GM12878 (cell line): ENCODE measurements at regions not wholly inside any gene's neighbourhood (a gene's known extent, or its start where the extent isn't known, plus 50 kb on each side); places are given as distances from the start of the nearest gene placed in this dataset.

Source experiments
- ATAC-seq: fragments of 200-7000 bp; cut with Tn5 transposase; 3 replicates; pipeline ENCODE4 v1.9.1; 2020; ENCODE audit warnings: mild to moderate bottlenecking, moderate library complexity
- BruUV-seq: library from RNA; stranded (reverse); fragments of 400-500 nt; replicated peaks from 2 replicates; lab custom pipeline; 2021; lab: Mats Ljungman, UMichigan
- CTCF ChIA-PET: fragments of 300-600 bp; sonication (Branson Sonifier 250); formaldehyde crosslinking; extraction: SDS; loops from one replicate; lab custom pipeline; 2021; ENCODE audit warnings: inconsistent platforms; lab: Yijun Ruan, JAX
- POLR2A ChIA-PET: fragments of 350-600 bp; formaldehyde crosslinking; extraction: SDS; loops from one replicate; lab custom pipeline; 2021; ENCODE audit warnings: inconsistent platforms; lab: Charles Lee
- RAD21 ChIA-PET: fragments of 300-600 bp; sonication (Branson Sonifier 250); formaldehyde crosslinking; loops from one replicate; lab custom pipeline; 2023; ENCODE audit warnings: antibody characterized with exemption; ENCODE audit not compliant: unreplicated experiment; lab: Charles Lee
- SMC1A ChIA-PET: fragments of 300-600 bp; sonication (Branson Sonifier 250); formaldehyde crosslinking; loops from one replicate; lab custom pipeline; 2023; ENCODE audit not compliant: unreplicated experiment, uncharacterized antibody; lab: Charles Lee
- DNase-seq: peaks from one replicate; pipeline ENCODE4 v3.0.0-alpha.2; 2011; ENCODE audit warnings: low read depth, low spot score
- FAIRE-seq: peaks from 3 replicates; lab custom pipeline; 2011; peaks lifted over from hg19 to GRCh38; lab: Jason Lieb, UNC
- H2AFZ ChIP-seq: 2 replicates; pipeline ENCODE4 v1.6.0; 2011; ENCODE audit warnings: low read depth, low read length, control low read depth; ENCODE audit not compliant: control insufficient read depth
- H3K27ac ChIP-seq: 2 replicates; pipeline ENCODE4 v1.5.1; 2011; ENCODE audit warnings: control low read depth; ENCODE audit not compliant: control insufficient read depth, insufficient read depth
- H3K27me3 ChIP-seq, 2 experiments: replicated peaks in 1 of 2; 2 replicates each; pipeline versions ENCODE4 v1.6.0 to v1.6.1; 2011; ENCODE audit warnings: low read length in 1 of 2; ENCODE audit not compliant: control insufficient read depth in 2 of 2, insufficient read depth in 2 of 2
- H3K36me3 ChIP-seq, 2 experiments: 2 replicates each; pipeline ENCODE4 v1.5.1; 2011; ENCODE audit warnings: low read length in 1 of 2; ENCODE audit not compliant: control insufficient read depth in 2 of 2, insufficient read depth in 2 of 2
- H3K4me1 ChIP-seq: 2 replicates; pipeline ENCODE4 v1.6.1; 2011; ENCODE audit warnings: mild to moderate bottlenecking, low read length, moderate library complexity, mixed read lengths; ENCODE audit not compliant: control insufficient read depth, insufficient read depth
- H3K4me2 ChIP-seq: 2 replicates; pipeline ENCODE4 v1.6.0; 2011; ENCODE audit warnings: control low read depth; ENCODE audit not compliant: control insufficient read depth, insufficient read depth
- H3K4me3 ChIP-seq: fragments of 200-600 bp; sonication (generic); 2 replicates; pipeline ENCODE4 v1.5.1; 2016
- H3K79me2 ChIP-seq: 2 replicates; pipeline ENCODE4 v1.6.0; 2011; ENCODE audit warnings: low read length; ENCODE audit not compliant: control insufficient read depth, insufficient read depth
- H3K9ac ChIP-seq: 2 replicates; pipeline ENCODE4 v1.8.0; 2011; ENCODE audit warnings: low read length, control low read depth, mixed read lengths; ENCODE audit not compliant: control insufficient read depth, insufficient read depth
- H3K9me3 ChIP-seq: replicated peaks from 3 replicates; pipeline ENCODE4 v1.5.1; 2011; ENCODE audit warnings: mild to moderate bottlenecking, low read length; ENCODE audit not compliant: control insufficient read depth, insufficient read depth
- H4K20me1 ChIP-seq: 2 replicates; pipeline ENCODE4 v1.6.0; 2011; ENCODE audit not compliant: control insufficient read depth, insufficient read depth
- BHLHE40 ChIP-seq, 2 experiments: fragments of 450-650 bp in 1 of 2; IDR thresholded peaks; 2 replicates each; pipeline ENCODE4 v1.6.1; 2011 to 2017; ENCODE audit warnings: low read depth in 2 of 2, borderline replicate concordance in 1 of 2, improper control_type of control experiment in 1 of 2, low read length in 1 of 2, mild to moderate bottlenecking in 1 of 2
- BRCA1 ChIP-seq: IDR thresholded peaks from 2 replicates; pipeline ENCODE4 v1.6.1; 2011; ENCODE audit warnings: low read depth, low read length, improper control_type of control experiment
- FOS ChIP-seq: IDR thresholded peaks from 3 replicates; pipeline ENCODE4 v1.6.1; 2011; ENCODE audit warnings: borderline replicate concordance; ENCODE audit not compliant: insufficient read length; ENCODE audit errors: extremely low read depth
- HCFC1 ChIP-seq: fragments of 150-350 bp; IDR thresholded peaks from 2 replicates; pipeline ENCODE4 v1.6.1; 2014; ENCODE audit warnings: low read length
- MAX ChIP-seq: IDR thresholded peaks from 2 replicates; pipeline ENCODE4 v1.6.1; 2012; ENCODE audit warnings: low read depth, low read length, improper control_type of control experiment
- PAX5 ChIP-seq: IDR thresholded peaks from 2 replicates; pipeline ENCODE4 v1.6.1; 2011; ENCODE audit warnings: low read depth, low read length, borderline replicate concordance
- RB1 ChIP-seq: fragments of 450-650 bp; formaldehyde crosslinking; IDR thresholded peaks from 2 replicates; pipeline ENCODE4 v1.6.1; 2017; ENCODE audit warnings: mild to moderate bottlenecking, borderline replicate concordance
- RCOR1 ChIP-seq: conservative IDR thresholded peaks from 2 replicates; pipeline ENCODE4 v1.6.1; 2012; ENCODE audit warnings: low read depth, low read length, improper control_type of control experiment
- RELB ChIP-seq: fragments of 450-650 bp; IDR thresholded peaks from 2 replicates; pipeline ENCODE4 v1.6.1; 2017; ENCODE audit warnings: low read depth, mild to moderate bottlenecking, moderate library complexity
- SRF ChIP-seq, 2 experiments: IDR thresholded peaks; 2 replicates each; pipeline ENCODE4 v1.6.1; 2011; ENCODE audit warnings: low read depth in 2 of 2, low read length in 2 of 2, mild to moderate bottlenecking in 1 of 2, moderate library complexity in 1 of 2
- TBL1XR1 ChIP-seq: IDR thresholded peaks from 2 replicates; pipeline ENCODE4 v1.6.1; 2012; ENCODE audit warnings: low read depth, low read length, improper control_type of control experiment
- ZNF622 ChIP-seq: fragments of 450-650 bp; IDR thresholded peaks from 2 replicates; pipeline ENCODE4 v1.6.1; 2017; ENCODE audit warnings: mild to moderate bottlenecking, inconsistent platforms
- WGBS: methylation state at CpG from one replicate; pipeline ENCODE4 v1.1.6; 2016; ENCODE audit warnings: low lambda C conversion rate; ENCODE audit not compliant: insufficient replicate concordance, insufficient coverage; ENCODE audit errors: missing lambda C conversion rate; 5-methylcytosine and 5-hydroxymethylcytosine counted together
- in situ Hi-C: fragments of 300-500 bp; cut with MboI; formaldehyde crosslinking; loops from 9 replicates; pipeline ENCODE4 v1.14.3; 2018; ENCODE audit warnings: mixed read lengths
- intact Hi-C: fragments of 100-400 bp; cut with micrococcal nuclease; formaldehyde crosslinking; loops from one replicate; pipeline ENCODE4 v1.14.2; 2022; ENCODE audit not compliant: unreplicated experiment
- TF ChIP-seq, protein P1 (sequence below): IDR thresholded peaks from 2 replicates; pipeline ENCODE4 v1.6.1; 2012; ENCODE audit warnings: low read depth, low read length, improper control_type of control experiment
- TF ChIP-seq, protein P2 (sequence below): fragments of 450-650 bp; IDR thresholded peaks from 2 replicates; pipeline ENCODE4 v1.6.1; 2017; ENCODE audit warnings: borderline replicate concordance
- TF ChIP-seq, protein P3 (sequence below): IDR thresholded peaks from 2 replicates; pipeline ENCODE4 v1.6.1; 2012; ENCODE audit warnings: low read depth, low read length, improper control_type of control experiment
- TF ChIP-seq, protein P4 (sequence below): fragments of 450-650 bp; conservative IDR thresholded peaks from 2 replicates; pipeline ENCODE4 v1.6.1; 2017; ENCODE audit warnings: mild to moderate bottlenecking, moderate library complexity

DNA sequence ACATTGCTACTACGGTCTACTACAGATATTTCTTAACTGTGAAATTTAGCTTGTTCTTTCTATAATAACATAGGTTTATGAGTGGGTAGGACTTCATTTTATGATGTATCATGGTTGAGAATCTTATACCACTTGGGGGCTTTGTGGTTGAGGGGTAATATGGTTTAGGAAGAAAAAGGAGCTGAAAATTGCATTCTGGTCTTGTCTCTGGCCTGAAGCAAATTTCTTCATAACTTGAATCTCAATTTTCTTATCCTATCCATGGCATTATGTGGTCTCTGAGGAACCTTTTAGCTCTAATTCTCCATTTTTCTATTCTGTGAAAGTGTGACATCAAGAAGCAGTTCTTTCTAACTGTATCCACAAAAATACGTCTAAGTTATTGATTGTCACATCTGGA is 341.0 kb downstream of the SOX2 start:
- Histone ChIP-seq H3K4me3 (no peak overlapping the region), H3K27me3 (no peaks in the 10 kb centered on the region), H3K9me3 (no peaks in the 10 kb centered on the region), H3K36me3 (no peaks in the 10 kb centered on the region), H4K20me1 (no peaks in the 10 kb centered on the region), H3K9ac (no peak overlapping the region), H3K27ac (no peak overlapping the region)
- in situ Hi-C loops, result no loop called here
- WGBS, result 93% methylated on average over 2 of the region's 2 CpGs
- intact Hi-C loops, result no loop called here
- no peak for ATAC-seq
- no TSS peak for BruUV-seq
- CTCF ChIA-PET, result no interaction called here
- no peak for TF ChIP-seq BHLHE40 (IDR thresholded peaks at IDR 0.05; ENCODE audit: borderline replicate concordance in 1 of 2, low read depth in 2 of 2, low read length in 1 of 2)
- TF ChIP-seq BRCA1, result no peak
- TF ChIP-seq, protein P1, sequence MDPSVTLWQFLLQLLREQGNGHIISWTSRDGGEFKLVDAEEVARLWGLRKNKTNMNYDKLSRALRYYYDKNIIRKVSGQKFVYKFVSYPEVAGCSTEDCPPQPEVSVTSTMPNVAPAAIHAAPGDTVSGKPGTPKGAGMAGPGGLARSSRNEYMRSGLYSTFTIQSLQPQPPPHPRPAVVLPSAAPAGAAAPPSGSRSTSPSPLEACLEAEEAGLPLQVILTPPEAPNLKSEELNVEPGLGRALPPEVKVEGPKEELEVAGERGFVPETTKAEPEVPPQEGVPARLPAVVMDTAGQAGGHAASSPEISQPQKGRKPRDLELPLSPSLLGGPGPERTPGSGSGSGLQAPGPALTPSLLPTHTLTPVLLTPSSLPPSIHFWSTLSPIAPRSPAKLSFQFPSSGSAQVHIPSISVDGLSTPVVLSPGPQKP, result no peak
- no peak for TF ChIP-seq RELB
- TF ChIP-seq SRF (IDR thresholded peaks at IDR 0.05; ENCODE audit: low read depth in 2 of 2, low read length in 2 of 2), result no peak
- TF ChIP-seq, protein P2, sequence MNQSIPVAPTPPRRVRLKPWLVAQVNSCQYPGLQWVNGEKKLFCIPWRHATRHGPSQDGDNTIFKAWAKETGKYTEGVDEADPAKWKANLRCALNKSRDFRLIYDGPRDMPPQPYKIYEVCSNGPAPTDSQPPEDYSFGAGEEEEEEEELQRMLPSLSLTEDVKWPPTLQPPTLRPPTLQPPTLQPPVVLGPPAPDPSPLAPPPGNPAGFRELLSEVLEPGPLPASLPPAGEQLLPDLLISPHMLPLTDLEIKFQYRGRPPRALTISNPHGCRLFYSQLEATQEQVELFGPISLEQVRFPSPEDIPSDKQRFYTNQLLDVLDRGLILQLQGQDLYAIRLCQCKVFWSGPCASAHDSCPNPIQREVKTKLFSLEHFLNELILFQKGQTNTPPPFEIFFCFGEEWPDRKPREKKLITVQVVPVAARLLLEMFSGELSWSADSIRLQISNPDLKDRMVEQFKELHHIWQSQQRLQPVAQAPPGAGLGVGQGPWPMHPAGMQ, result no peak
- no peak for TF ChIP-seq PAX5
- TF ChIP-seq, protein P3, sequence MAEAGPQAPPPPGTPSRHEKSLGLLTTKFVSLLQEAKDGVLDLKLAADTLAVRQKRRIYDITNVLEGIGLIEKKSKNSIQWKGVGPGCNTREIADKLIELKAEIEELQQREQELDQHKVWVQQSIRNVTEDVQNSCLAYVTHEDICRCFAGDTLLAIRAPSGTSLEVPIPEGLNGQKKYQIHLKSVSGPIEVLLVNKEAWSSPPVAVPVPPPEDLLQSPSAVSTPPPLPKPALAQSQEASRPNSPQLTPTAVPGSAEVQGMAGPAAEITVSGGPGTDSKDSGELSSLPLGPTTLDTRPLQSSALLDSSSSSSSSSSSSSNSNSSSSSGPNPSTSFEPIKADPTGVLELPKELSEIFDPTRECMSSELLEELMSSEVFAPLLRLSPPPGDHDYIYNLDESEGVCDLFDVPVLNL, result no peak
- no peak for TF ChIP-seq RCOR1
- no peak for TF ChIP-seq MAX
- no peak for TF ChIP-seq FOS
- no peak for TF ChIP-seq HCFC1
- TF ChIP-seq TBL1XR1, result no peak
- no peak for TF ChIP-seq RB1
- TF ChIP-seq, protein P4, sequence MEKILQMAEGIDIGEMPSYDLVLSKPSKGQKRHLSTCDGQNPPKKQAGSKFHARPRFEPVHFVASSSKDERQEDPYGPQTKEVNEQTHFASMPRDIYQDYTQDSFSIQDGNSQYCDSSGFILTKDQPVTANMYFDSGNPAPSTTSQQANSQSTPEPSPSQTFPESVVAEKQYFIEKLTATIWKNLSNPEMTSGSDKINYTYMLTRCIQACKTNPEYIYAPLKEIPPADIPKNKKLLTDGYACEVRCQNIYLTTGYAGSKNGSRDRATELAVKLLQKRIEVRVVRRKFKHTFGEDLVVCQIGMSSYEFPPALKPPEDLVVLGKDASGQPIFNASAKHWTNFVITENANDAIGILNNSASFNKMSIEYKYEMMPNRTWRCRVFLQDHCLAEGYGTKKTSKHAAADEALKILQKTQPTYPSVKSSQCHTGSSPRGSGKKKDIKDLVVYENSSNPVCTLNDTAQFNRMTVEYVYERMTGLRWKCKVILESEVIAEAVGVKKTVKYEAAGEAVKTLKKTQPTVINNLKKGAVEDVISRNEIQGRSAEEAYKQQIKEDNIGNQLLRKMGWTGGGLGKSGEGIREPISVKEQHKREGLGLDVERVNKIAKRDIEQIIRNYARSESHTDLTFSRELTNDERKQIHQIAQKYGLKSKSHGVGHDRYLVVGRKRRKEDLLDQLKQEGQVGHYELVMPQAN, result no peak
- TF ChIP-seq ZNF622, result no peak
- TF ChIP-seq, all 136 proteins: peak for 0
- DNase-seq (no peak), FAIRE-seq (no peak)
- POLR2A ChIA-PET, result no interaction called here
- Histone ChIP-seq H3K79me2 (no peaks in the 10 kb centered on the region), H3K4me1 (no peaks in the 10 kb centered on the region), H2AFZ (no peak overlapping the region), H3K4me2 (no peak overlapping the region)
- SMC1A ChIA-PET, result interaction anchor here (0.6 to 1.2 kb wide), 2 partner anchors 23 to 38 kb away, joined by 3 read pairs; no protein-coding TSS in a partner anchor
- RAD21 ChIA-PET, result no interaction called here
